ENCODE measurements at regions not wholly inside any gene's neighbourhood (a gene's known extent, or its start where the extent isn't known, plus 50 kb on each side); places are given as distances from the start of the nearest gene placed in this dataset.

DNA sequence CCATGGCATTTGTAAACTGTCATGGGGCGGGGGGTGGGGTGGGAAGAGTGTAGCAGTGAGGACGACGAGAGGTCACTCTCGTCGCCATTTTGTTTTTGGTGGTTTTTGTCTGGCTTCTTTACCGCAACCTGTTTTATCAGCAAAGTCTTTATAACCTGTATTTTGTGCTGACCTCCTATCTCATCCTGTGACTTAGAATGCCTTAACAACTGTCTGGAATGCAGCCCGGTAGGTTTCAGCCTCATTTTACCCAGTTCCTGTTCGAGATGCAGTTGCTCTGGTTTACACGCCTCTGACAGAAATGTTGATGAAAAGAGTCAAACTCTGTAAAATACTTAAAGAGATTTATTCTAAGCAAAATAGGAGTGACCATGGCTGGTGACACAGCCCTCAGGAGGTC, 852.0 kb downstream of the DACH1 start:
- TF ChIP-seq, protein P1, sequence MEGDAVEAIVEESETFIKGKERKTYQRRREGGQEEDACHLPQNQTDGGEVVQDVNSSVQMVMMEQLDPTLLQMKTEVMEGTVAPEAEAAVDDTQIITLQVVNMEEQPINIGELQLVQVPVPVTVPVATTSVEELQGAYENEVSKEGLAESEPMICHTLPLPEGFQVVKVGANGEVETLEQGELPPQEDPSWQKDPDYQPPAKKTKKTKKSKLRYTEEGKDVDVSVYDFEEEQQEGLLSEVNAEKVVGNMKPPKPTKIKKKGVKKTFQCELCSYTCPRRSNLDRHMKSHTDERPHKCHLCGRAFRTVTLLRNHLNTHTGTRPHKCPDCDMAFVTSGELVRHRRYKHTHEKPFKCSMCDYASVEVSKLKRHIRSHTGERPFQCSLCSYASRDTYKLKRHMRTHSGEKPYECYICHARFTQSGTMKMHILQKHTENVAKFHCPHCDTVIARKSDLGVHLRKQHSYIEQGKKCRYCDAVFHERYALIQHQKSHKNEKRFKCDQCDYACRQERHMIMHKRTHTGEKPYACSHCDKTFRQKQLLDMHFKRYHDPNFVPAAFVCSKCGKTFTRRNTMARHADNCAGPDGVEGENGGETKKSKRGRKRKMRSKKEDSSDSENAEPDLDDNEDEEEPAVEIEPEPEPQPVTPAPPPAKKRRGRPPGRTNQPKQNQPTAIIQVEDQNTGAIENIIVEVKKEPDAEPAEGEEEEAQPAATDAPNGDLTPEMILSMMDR (IDR thresholded peaks at IDR 0.05), result no peak
- no peak for TF ChIP-seq EP300 (IDR thresholded peaks at IDR 0.05)

Data from tibial nerve (tissue), 4 donors.